ENCODE measurements at regions not wholly inside any gene's neighbourhood (a gene's known extent, or its start where the extent isn't known, plus 50 kb on each side); places are given as distances from the start of the nearest gene placed in this dataset.

DNA sequence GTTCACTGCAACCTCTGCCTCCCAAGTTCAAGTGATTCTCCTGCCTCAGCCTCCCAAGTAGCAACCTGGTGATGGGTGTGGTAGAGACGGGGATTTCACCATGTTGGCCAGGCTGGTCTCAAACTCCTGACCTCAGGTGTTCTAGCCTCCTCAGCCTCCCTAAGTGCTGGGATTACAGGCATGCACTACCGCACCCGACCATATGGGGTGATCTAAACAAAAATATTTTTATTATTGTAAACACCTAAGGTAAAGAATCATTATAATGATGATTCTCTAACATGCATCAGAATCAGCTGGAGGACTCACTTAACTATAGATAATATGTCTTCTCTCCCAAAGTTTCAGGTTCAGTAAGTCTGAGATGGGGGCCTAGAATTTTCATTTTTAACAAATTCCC lies 96.2 kb upstream of the ALG10 start:
- TF ChIP-seq, protein P1, sequence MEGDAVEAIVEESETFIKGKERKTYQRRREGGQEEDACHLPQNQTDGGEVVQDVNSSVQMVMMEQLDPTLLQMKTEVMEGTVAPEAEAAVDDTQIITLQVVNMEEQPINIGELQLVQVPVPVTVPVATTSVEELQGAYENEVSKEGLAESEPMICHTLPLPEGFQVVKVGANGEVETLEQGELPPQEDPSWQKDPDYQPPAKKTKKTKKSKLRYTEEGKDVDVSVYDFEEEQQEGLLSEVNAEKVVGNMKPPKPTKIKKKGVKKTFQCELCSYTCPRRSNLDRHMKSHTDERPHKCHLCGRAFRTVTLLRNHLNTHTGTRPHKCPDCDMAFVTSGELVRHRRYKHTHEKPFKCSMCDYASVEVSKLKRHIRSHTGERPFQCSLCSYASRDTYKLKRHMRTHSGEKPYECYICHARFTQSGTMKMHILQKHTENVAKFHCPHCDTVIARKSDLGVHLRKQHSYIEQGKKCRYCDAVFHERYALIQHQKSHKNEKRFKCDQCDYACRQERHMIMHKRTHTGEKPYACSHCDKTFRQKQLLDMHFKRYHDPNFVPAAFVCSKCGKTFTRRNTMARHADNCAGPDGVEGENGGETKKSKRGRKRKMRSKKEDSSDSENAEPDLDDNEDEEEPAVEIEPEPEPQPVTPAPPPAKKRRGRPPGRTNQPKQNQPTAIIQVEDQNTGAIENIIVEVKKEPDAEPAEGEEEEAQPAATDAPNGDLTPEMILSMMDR (IDR thresholded peaks at IDR 0.05; ENCODE audit: insufficient read depth, low read depth, low read length) = no peak
- TF ChIP-seq EZH2 (IDR thresholded peaks at IDR 0.05; ENCODE audit: insufficient read depth, low read length) = no peak

All from astrocyte (in vitro differentiated cells and primary cell).